Transverse colon (tissue), 4 donors: ENCODE measurements at regions not wholly inside any gene's neighbourhood (a gene's known extent, or its start where the extent isn't known, plus 50 kb on each side); places are given as distances from the start of the nearest gene placed in this dataset.

ENCODE experiments used
- CTCF ChIP-seq, 5 experiments: fragments of 200-600 bp in 3 of 5; fragments of 450-650 bp in 2 of 5; sonication (generic) in 3 of 5; IDR thresholded peaks; 1 replicate in 2 of 5; 2 replicates in 3 of 5; pipeline ENCODE4 v1.5.1; 2016 to 2017; ENCODE audit warnings: antibody characterized with exemption in 5 of 5, inconsistent platforms in 3 of 5, mild to moderate bottlenecking in 2 of 5, moderate library complexity in 1 of 5
- EP300 ChIP-seq: sonication (generic); formaldehyde crosslinking; IDR thresholded peaks from one replicate; pipeline ENCODE4 v1.6.1; 2017; ENCODE audit warnings: antibody characterized with exemption, low read depth
- POLR2A ChIP-seq: fragments of 450-650 bp; IDR thresholded peaks from one replicate; pipeline ENCODE4 v1.6.1; 2016; ENCODE audit warnings: antibody characterized with exemption, mild to moderate bottlenecking, moderate library complexity
- POLR2AphosphoS5 ChIP-seq, 3 donors: sonication (generic); formaldehyde crosslinking; IDR thresholded peaks; one replicate each; pipeline ENCODE4 v1.6.1; 2016; ENCODE audit warnings: antibody characterized with exemption in 3 of 3

- TF ChIP-seq CTCF (IDR thresholded peaks at IDR 0.05), result no peak
- no peak for TF ChIP-seq EP300
- no peak for TF ChIP-seq POLR2AphosphoS5 (IDR thresholded peaks at IDR 0.05)
- no peak for TF ChIP-seq POLR2A
Observed at GRCh38 chr10:37721100-37721499, 136.3 kb downstream of the ZNF248 start.
